KMS-11 (cell line): ENCODE measurements at regions not wholly inside any gene's neighbourhood (a gene's known extent, or its start where the extent isn't known, plus 50 kb on each side); places are given as distances from the start of the nearest gene placed in this dataset.

Source experiments
- H2AFZ ChIP-seq: fragments of 200-600 bp; sonication (generic); 2 replicates; pipeline ENCODE4 v1.6.1; 2016; ENCODE audit warnings: antibody characterized with exemption, mixed run types, low read depth
- H3K27ac ChIP-seq: fragments of 200-600 bp; sonication (generic); 2 replicates; pipeline ENCODE4 v1.6.1; 2016; ENCODE audit warnings: mild to moderate bottlenecking, mixed run types
- H3K27me3 ChIP-seq: fragments of 200-600 bp; sonication (generic); 2 replicates; pipeline ENCODE4 v1.6.1; 2017; ENCODE audit warnings: mild to moderate bottlenecking, low read depth, mixed run types, moderate library complexity; ENCODE audit not compliant: insufficient read depth
- H3K36me3 ChIP-seq: fragments of 200-600 bp; sonication (generic); 2 replicates; pipeline ENCODE4 v1.6.1; 2017; ENCODE audit warnings: mild to moderate bottlenecking, mixed run types; ENCODE audit not compliant: insufficient read depth
- H3K4me1 ChIP-seq: fragments of 200-600 bp; sonication (generic); 2 replicates; pipeline ENCODE4 v1.6.1; 2016; ENCODE audit warnings: mild to moderate bottlenecking, low read depth, mixed run types; ENCODE audit not compliant: poor library complexity, severe bottlenecking
- H3K4me2 ChIP-seq: fragments of 200-600 bp; sonication (generic); 2 replicates; pipeline ENCODE4 v1.7.0; 2016; ENCODE audit warnings: mild to moderate bottlenecking, mixed run types
- H3K4me3 ChIP-seq: fragments of 200-600 bp; sonication (generic); IDR thresholded peaks from 2 replicates; pipeline ENCODE4 v1.6.1; 2017; ENCODE audit warnings: low read depth, low read length, mixed read lengths; ENCODE audit not compliant: insufficient read depth
- H3K79me2 ChIP-seq: fragments of 200-600 bp; sonication (generic); 2 replicates; pipeline ENCODE4 v1.6.1; 2016; ENCODE audit warnings: low read depth, mixed run types; ENCODE audit not compliant: insufficient read depth
- H3K9ac ChIP-seq: fragments of 200-600 bp; sonication (generic); 2 replicates; pipeline ENCODE4 v1.6.1; 2016; ENCODE audit warnings: mild to moderate bottlenecking, mixed run types
- H4K20me1 ChIP-seq: fragments of 200-600 bp; sonication (generic); 2 replicates; pipeline ENCODE4 v1.6.1; 2016; ENCODE audit warnings: mild to moderate bottlenecking, mixed run types; ENCODE audit not compliant: insufficient read depth
- CTCF ChIP-seq: fragments of 200-600 bp; sonication (generic); conservative IDR thresholded peaks from 2 replicates; pipeline ENCODE4 v1.6.1; 2017; ENCODE audit warnings: low read depth, mild to moderate bottlenecking, antibody characterized with exemption, low read length, moderate library complexity, mixed read lengths

- Histone ChIP-seq H3K36me3 (no peaks in the 10 kb centered on the region), H3K4me1 (no peaks in the 10 kb centered on the region), H3K9ac (no peak overlapping the region), H3K79me2 (no peaks in the 10 kb centered on the region), H3K27ac (no peak overlapping the region), H3K4me3 (no peak overlapping the region), H3K27me3 (no peaks in the 10 kb centered on the region), H4K20me1 (no peaks in the 10 kb centered on the region), H3K4me2 (no peak overlapping the region), H2AFZ (no peak overlapping the region)
- TF ChIP-seq CTCF = no peak
Measured at GRCh38 chr21:22762463-22762862, 1764.3 kb downstream of the NCAM2 start.

- H3K27me3 ChIP-seq = no peaks in the 10 kb centered on the region
- H3K4me1 ChIP-seq = no peaks in the 10 kb centered on the region
- H3K4me2 ChIP-seq = no peak overlapping the region
- H3K79me2 ChIP-seq = no peaks in the 10 kb centered on the region
- no peak for TF ChIP-seq CTCF
- no peaks in the 10 kb centered on the region for H4K20me1 ChIP-seq
- no peak overlapping the region for H3K9ac ChIP-seq
- H2AFZ ChIP-seq = no peak overlapping the region
- no peak overlapping the region for H3K27ac ChIP-seq
- no peak overlapping the region for H3K4me3 ChIP-seq
- no peaks in the 10 kb centered on the region for H3K36me3 ChIP-seq
Measured at GRCh38 chr21:22763442-22763841, 1765.2 kb downstream of the NCAM2 start.

GRCh38 chr21:22764222-22764621, 1766.0 kb downstream of the NCAM2 start:
- Histone ChIP-seq H3K27ac (no peak overlapping the region), H3K4me3 (no peak overlapping the region), H2AFZ (no peak overlapping the region), H3K4me2 (no peak overlapping the region), H3K36me3 (no peaks in the 10 kb centered on the region), H3K27me3 (no peaks in the 10 kb centered on the region), H3K4me1 (no peaks in the 10 kb centered on the region), H4K20me1 (no peaks in the 10 kb centered on the region), H3K9ac (no peak overlapping the region), H3K79me2 (no peaks in the 10 kb centered on the region)
- TF ChIP-seq CTCF = no peak

- Histone ChIP-seq H3K79me2 (no peaks in the 10 kb centered on the region), H3K4me1 (no peaks in the 10 kb centered on the region), H3K4me3 (no peak overlapping the region), H4K20me1 (no peaks in the 10 kb centered on the region), H2AFZ (no peak overlapping the region), H3K4me2 (no peak overlapping the region), H3K9ac (no peak overlapping the region), H3K36me3 (no peaks in the 10 kb centered on the region), H3K27me3 (no peaks in the 10 kb centered on the region), H3K27ac (no peak overlapping the region)
- no peak for TF ChIP-seq CTCF
Measured at GRCh38 chr21:22791376-22791775, 1793.2 kb downstream of the NCAM2 start.
